ENCODE measurements at regions not wholly inside any gene's neighbourhood (a gene's known extent, or its start where the extent isn't known, plus 50 kb on each side); places are given as distances from the start of the nearest gene placed in this dataset.

GRCh38 chr11:43555816-43556611, 124.5 kb upstream of the HSD17B12 start:
- H3K36me3 Mint-ChIP-seq (ENCODE audit: insufficient read depth, unreplicated experiment) = no peaks in the 10 kb centered on the region
- intact Hi-C loops (cut with micrococcal nuclease; ENCODE audit: unreplicated experiment) = no loop called here
- BruUV-seq (replicated peaks) = no TSS peak
- no peaks in the 10 kb centered on the region for H3K9me3 ChIP-seq
- POLR2A ChIA-PET = no interaction called here
- H3K27me3 ChIP-seq (replicated peaks; ENCODE audit: control insufficient read depth, insufficient read depth, low read length) = peaks cover 2% of the 10 kb centered on the region; the same call in 1 of the 2 replicates
- H3K4me3 Mint-ChIP-seq (ENCODE audit: unreplicated experiment) = no peak overlapping the region
- CTCF ChIA-PET = interaction anchor here (0.8 to 1.1 kb wide), 2 partner anchors 10 to 11 kb away, joined by 3 to 4 read pairs; no protein-coding TSS in a partner anchor
- no peak for DNase-seq
- no peaks in the 10 kb centered on the region for H3K4me1 ChIP-seq
- H3K4me1 Mint-ChIP-seq (ENCODE audit: low read depth, unreplicated experiment) = peaks cover 7% of the 10 kb centered on the region
- TF ChIP-seq, protein P1, sequence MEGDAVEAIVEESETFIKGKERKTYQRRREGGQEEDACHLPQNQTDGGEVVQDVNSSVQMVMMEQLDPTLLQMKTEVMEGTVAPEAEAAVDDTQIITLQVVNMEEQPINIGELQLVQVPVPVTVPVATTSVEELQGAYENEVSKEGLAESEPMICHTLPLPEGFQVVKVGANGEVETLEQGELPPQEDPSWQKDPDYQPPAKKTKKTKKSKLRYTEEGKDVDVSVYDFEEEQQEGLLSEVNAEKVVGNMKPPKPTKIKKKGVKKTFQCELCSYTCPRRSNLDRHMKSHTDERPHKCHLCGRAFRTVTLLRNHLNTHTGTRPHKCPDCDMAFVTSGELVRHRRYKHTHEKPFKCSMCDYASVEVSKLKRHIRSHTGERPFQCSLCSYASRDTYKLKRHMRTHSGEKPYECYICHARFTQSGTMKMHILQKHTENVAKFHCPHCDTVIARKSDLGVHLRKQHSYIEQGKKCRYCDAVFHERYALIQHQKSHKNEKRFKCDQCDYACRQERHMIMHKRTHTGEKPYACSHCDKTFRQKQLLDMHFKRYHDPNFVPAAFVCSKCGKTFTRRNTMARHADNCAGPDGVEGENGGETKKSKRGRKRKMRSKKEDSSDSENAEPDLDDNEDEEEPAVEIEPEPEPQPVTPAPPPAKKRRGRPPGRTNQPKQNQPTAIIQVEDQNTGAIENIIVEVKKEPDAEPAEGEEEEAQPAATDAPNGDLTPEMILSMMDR (IDR thresholded peaks at IDR 0.05; ENCODE audit: insufficient read depth in 1 of 2, low read depth in 1 of 2, low read length in 1 of 2, severe bottlenecking in 1 of 2, unreplicated experiment in 1 of 2) = no peak
- H3K36me3 ChIP-seq (ENCODE audit: control insufficient read depth, insufficient read depth, low read length) = no peaks in the 10 kb centered on the region
- no peak overlapping the region for H3K27ac Mint-ChIP-seq (ENCODE audit: unreplicated experiment)
- H3K4me3 ChIP-seq (ENCODE audit: low read depth, low read length) = no peak overlapping the region
- H3K27me3 Mint-ChIP-seq (ENCODE audit: insufficient read depth, unreplicated experiment) = peaks cover 26% of the 10 kb centered on the region
- H3K9me3 Mint-ChIP-seq (ENCODE audit: unreplicated experiment) = no peaks in the 10 kb centered on the region

DNA sequence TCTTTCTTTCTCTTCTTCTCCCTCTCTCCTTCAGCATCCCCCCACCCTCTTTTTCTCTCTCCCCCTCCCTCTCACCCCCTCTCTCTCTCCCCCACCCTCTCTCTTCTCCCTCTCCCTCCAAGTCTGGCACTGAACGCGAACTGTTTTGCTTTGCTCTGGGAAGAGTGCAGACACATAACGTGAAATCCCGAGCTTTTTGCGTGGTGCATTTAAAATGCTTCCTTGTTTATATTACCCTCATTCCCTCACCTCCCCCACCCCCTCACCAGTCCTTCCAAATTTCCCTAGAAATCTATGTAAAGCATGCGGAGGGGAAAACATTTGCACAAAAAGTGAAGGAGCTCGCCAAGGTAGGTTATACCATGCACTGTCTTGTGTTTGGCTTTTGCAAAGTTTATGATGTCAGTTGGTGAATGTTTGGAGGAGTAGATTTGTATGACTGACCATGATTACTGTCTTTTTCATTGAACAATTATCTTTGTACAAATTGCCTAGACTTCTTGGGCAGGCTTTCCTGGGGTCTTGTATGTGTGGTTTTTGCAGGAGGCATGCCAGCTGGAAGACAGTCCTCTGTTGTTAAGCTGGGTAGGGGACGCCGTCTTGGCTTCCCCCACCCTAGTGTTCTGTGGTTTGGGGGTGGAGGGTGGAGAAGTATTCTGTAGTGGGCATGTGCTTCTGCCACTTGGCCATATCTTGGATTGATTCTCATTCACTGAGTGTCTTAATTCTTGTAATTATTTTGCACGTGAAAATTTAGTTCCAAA, 123.7 kb upstream of the HSD17B12 start:
- no TSS peak for BruUV-seq (replicated peaks)
- Histone ChIP-seq H3K4me3 (ENCODE audit: low read depth, low read length) (no peak overlapping the region), H3K36me3 (ENCODE audit: control insufficient read depth, insufficient read depth, low read length) (no peaks in the 10 kb centered on the region), H3K4me1 (no peaks in the 10 kb centered on the region), H3K27me3 (replicated peaks; ENCODE audit: control insufficient read depth, insufficient read depth, low read length) (peaks cover 2% of the 10 kb centered on the region; the same call in 1 of the 2 replicates), H3K9me3 (no peaks in the 10 kb centered on the region)
- CTCF ChIA-PET = interaction anchor here (1.0 kb wide), 2 partner anchors 14 to 17 kb away, joined by 3 to 4 read pairs; no protein-coding TSS in a partner anchor
- H3K4me1 Mint-ChIP-seq (ENCODE audit: low read depth, unreplicated experiment) = peaks cover 7% of the 10 kb centered on the region
- TF ChIP-seq, protein P1 (IDR thresholded peaks at IDR 0.05; ENCODE audit: insufficient read depth in 1 of 2, low read depth in 1 of 2, low read length in 1 of 2, severe bottlenecking in 1 of 2, unreplicated experiment in 1 of 2) = no peak
- H3K27me3 Mint-ChIP-seq (ENCODE audit: insufficient read depth, unreplicated experiment) = peaks cover 22% of the 10 kb centered on the region
- DNase-seq = no peak
- intact Hi-C loops (cut with micrococcal nuclease; ENCODE audit: unreplicated experiment) = no loop called here
- no peaks in the 10 kb centered on the region for H3K36me3 Mint-ChIP-seq (ENCODE audit: insufficient read depth, unreplicated experiment)
- H3K9me3 Mint-ChIP-seq (ENCODE audit: unreplicated experiment) = no peaks in the 10 kb centered on the region
- POLR2A ChIA-PET = no interaction called here
- H3K4me3 Mint-ChIP-seq (ENCODE audit: unreplicated experiment) = no peak overlapping the region
- H3K27ac Mint-ChIP-seq (ENCODE audit: unreplicated experiment) = no peak overlapping the region

GRCh38 chr11:43557553-43558110, 122.9 kb upstream of the HSD17B12 start:
- H3K4me3 Mint-ChIP-seq (ENCODE audit: unreplicated experiment) = peak overlapping the region; percentile 59

More at GRCh38 chr11:43557553-43558110, 122.9 kb upstream of the HSD17B12 start:
- Mint-ChIP-seq H3K4me1 (ENCODE audit: low read depth, unreplicated experiment) (peaks cover 7% of the 10 kb centered on the region), H3K36me3 (ENCODE audit: insufficient read depth, unreplicated experiment) (no peaks in the 10 kb centered on the region), H3K27ac (ENCODE audit: unreplicated experiment) (no peak overlapping the region), H3K9me3 (ENCODE audit: unreplicated experiment) (no peaks in the 10 kb centered on the region), H3K27me3 (ENCODE audit: insufficient read depth, unreplicated experiment) (peaks cover 22% of the 10 kb centered on the region)
- H3K27me3 ChIP-seq (replicated peaks; ENCODE audit: control insufficient read depth, insufficient read depth, low read length) = peaks cover 2% of the 10 kb centered on the region; the same call in 1 of the 2 replicates
- no peaks in the 10 kb centered on the region for H3K36me3 ChIP-seq (ENCODE audit: control insufficient read depth, insufficient read depth, low read length)
- BruUV-seq (replicated peaks) = no TSS peak
- no peak for DNase-seq
- ChIA-PET CTCF (interaction anchor here (1.0 to 1.5 kb wide), 3 partner anchors 9 to 16 kb away, joined by 3 to 5 read pairs (median 4); no protein-coding TSS in a partner anchor), POLR2A (no interaction called here)
- TF ChIP-seq, protein P1 (IDR thresholded peaks at IDR 0.05; ENCODE audit: insufficient read depth in 1 of 2, low read depth in 1 of 2, low read length in 1 of 2, severe bottlenecking in 1 of 2, unreplicated experiment in 1 of 2) = no peak
- intact Hi-C loops (cut with micrococcal nuclease; ENCODE audit: unreplicated experiment) = no loop called here
- no peaks in the 10 kb centered on the region for H3K9me3 ChIP-seq
- H3K4me1 ChIP-seq = no peaks in the 10 kb centered on the region
- peak overlapping the region; percentile 14; the same call in 1 of the 2 replicates for H3K4me3 ChIP-seq (ENCODE audit: low read depth, low read length)
